ENCODE measurements at regions not wholly inside any gene's neighbourhood (a gene's known extent, or its start where the extent isn't known, plus 50 kb on each side); places are given as distances from the start of the nearest gene placed in this dataset.

- TF ChIP-seq YY1 (IDR thresholded peaks at IDR 0.05; ENCODE audit: extremely low read depth, insufficient replicate concordance, low read depth, low read length) (no peak), FOSL1 (IDR thresholded peaks at IDR 0.05; ENCODE audit: low read depth) (no peak), POLR2AphosphoS5 (IDR thresholded peaks at IDR 0.05; ENCODE audit: low read depth, low read length) (no peak), ATF3 (IDR thresholded peaks at IDR 0.05) (no peak)
Observed at GRCh38 chr9:75671354-75671753, 219.1 kb upstream of the PCSK5 start (continued).

- H3K9me2 ChIP-seq (ENCODE audit: insufficient read depth), result no peaks in the 10 kb centered on the region
- no peak for TF ChIP-seq YY1 (IDR thresholded peaks at IDR 0.05; ENCODE audit: extremely low read depth, insufficient replicate concordance, low read depth, low read length)
- TF ChIP-seq RAD21 (IDR thresholded peaks at IDR 0.05; ENCODE audit: low read depth), result no peak
- TF ChIP-seq MAX (IDR thresholded peaks at IDR 0.05), result no peak
- TF ChIP-seq FOSL1 (IDR thresholded peaks at IDR 0.05; ENCODE audit: low read depth), result no peak
- TF ChIP-seq ZFX (IDR thresholded peaks at IDR 0.05), result no peak
- no peak for TF ChIP-seq POLR2AphosphoS5 (IDR thresholded peaks at IDR 0.05; ENCODE audit: low read depth, low read length)
- no peak for TF ChIP-seq SRF (IDR thresholded peaks at IDR 0.05; ENCODE audit: low read depth)
- no peak for TF ChIP-seq ZBTB33 (IDR thresholded peaks at IDR 0.05; ENCODE audit: extremely low read depth, insufficient replicate concordance, low read length)
- TF ChIP-seq CBX3 (IDR thresholded peaks at IDR 0.05; ENCODE audit: low read depth), result no peak
- no peak for TF ChIP-seq ZNF274 (IDR thresholded peaks at IDR 0.05; ENCODE audit: low read depth, low read length)
- no peak for TF ChIP-seq REST (IDR thresholded peaks at IDR 0.05; ENCODE audit: low read depth)
- no peak for TF ChIP-seq ATF3 (IDR thresholded peaks at IDR 0.05)
- TF ChIP-seq EZH2 (IDR thresholded peaks at IDR 0.05), result no peak
- intact Hi-C loops (cut with micrococcal nuclease), result no loop called here
- no peak for DNase-seq (ENCODE audit: low read depth, low spot score)
- H3K4me2 ChIP-seq (ENCODE audit: low read length), result no peak overlapping the region
- no peaks in the 10 kb centered on the region for H4K20me1 ChIP-seq (ENCODE audit: insufficient read depth)
- H3K4me3 ChIP-seq (replicated peaks in 1 of 2; ENCODE audit: low read depth in 1 of 2, low read length in 2 of 2), result no peak overlapping the region
- RAD21 ChIA-PET (ENCODE audit: low non-redundant PET in 1 of 2, low total read pairs in 2 of 2, uncharacterized antibody in 2 of 2, unreplicated experiment in 2 of 2), result no interaction called here
- no peak overlapping the region for H2AFZ ChIP-seq (ENCODE audit: low read depth, low read length, poor library complexity, severe bottlenecking)
- no peaks in the 10 kb centered on the region for H3K9me3 ChIP-seq (ENCODE audit: control insufficient read depth in 1 of 2, insufficient read depth in 1 of 2, low read depth in 1 of 2, low read length in 2 of 2)
- no peaks in the 10 kb centered on the region for H3K36me3 ChIP-seq (ENCODE audit: control insufficient read depth in 1 of 2, insufficient read depth in 2 of 2, low read length in 2 of 2)
- H3K9ac ChIP-seq (ENCODE audit: low read length), result no peak overlapping the region
- H3K27ac ChIP-seq (ENCODE audit: low read depth, low read length), result no peak overlapping the region
- POLR2A ChIA-PET, result no interaction called here
- CTCF ChIA-PET, result no interaction called here
- no peak for ATAC-seq
- H3K4me1 ChIP-seq (ENCODE audit: control insufficient read depth in 1 of 2, insufficient read depth in 2 of 2, low read length in 2 of 2), result no peaks in the 10 kb centered on the region
- BruUV-seq (replicated peaks), result no TSS peak
- no peaks in the 10 kb centered on the region for H3K79me2 ChIP-seq (ENCODE audit: insufficient read depth, low read length)
- peaks cover 25% of the 10 kb centered on the region for H3K27me3 ChIP-seq (ENCODE audit: insufficient read depth, low read length)
Observed at GRCh38 chr9:75672478-75672877, 218.0 kb upstream of the PCSK5 start.
